KMS-11 (cell line): ENCODE measurements at regions not wholly inside any gene's neighbourhood (a gene's known extent, or its start where the extent isn't known, plus 50 kb on each side); places are given as distances from the start of the nearest gene placed in this dataset.

ENCODE experiments used
- H2AFZ ChIP-seq: fragments of 200-600 bp; sonication (generic); 2 replicates; pipeline ENCODE4 v1.6.1; 2016; ENCODE audit warnings: antibody characterized with exemption, mixed run types, low read depth
- H3K27ac ChIP-seq: fragments of 200-600 bp; sonication (generic); 2 replicates; pipeline ENCODE4 v1.6.1; 2016; ENCODE audit warnings: mild to moderate bottlenecking, mixed run types
- H3K27me3 ChIP-seq: fragments of 200-600 bp; sonication (generic); 2 replicates; pipeline ENCODE4 v1.6.1; 2017; ENCODE audit warnings: mild to moderate bottlenecking, low read depth, mixed run types, moderate library complexity; ENCODE audit not compliant: insufficient read depth
- H3K36me3 ChIP-seq: fragments of 200-600 bp; sonication (generic); 2 replicates; pipeline ENCODE4 v1.6.1; 2017; ENCODE audit warnings: mild to moderate bottlenecking, mixed run types; ENCODE audit not compliant: insufficient read depth
- H3K4me1 ChIP-seq: fragments of 200-600 bp; sonication (generic); 2 replicates; pipeline ENCODE4 v1.6.1; 2016; ENCODE audit warnings: mild to moderate bottlenecking, low read depth, mixed run types; ENCODE audit not compliant: poor library complexity, severe bottlenecking
- H3K4me2 ChIP-seq: fragments of 200-600 bp; sonication (generic); 2 replicates; pipeline ENCODE4 v1.7.0; 2016; ENCODE audit warnings: mild to moderate bottlenecking, mixed run types
- H3K4me3 ChIP-seq: fragments of 200-600 bp; sonication (generic); IDR thresholded peaks from 2 replicates; pipeline ENCODE4 v1.6.1; 2017; ENCODE audit warnings: low read depth, low read length, mixed read lengths; ENCODE audit not compliant: insufficient read depth
- H3K79me2 ChIP-seq: fragments of 200-600 bp; sonication (generic); 2 replicates; pipeline ENCODE4 v1.6.1; 2016; ENCODE audit warnings: low read depth, mixed run types; ENCODE audit not compliant: insufficient read depth
- H3K9ac ChIP-seq: fragments of 200-600 bp; sonication (generic); 2 replicates; pipeline ENCODE4 v1.6.1; 2016; ENCODE audit warnings: mild to moderate bottlenecking, mixed run types
- H4K20me1 ChIP-seq: fragments of 200-600 bp; sonication (generic); 2 replicates; pipeline ENCODE4 v1.6.1; 2016; ENCODE audit warnings: mild to moderate bottlenecking, mixed run types; ENCODE audit not compliant: insufficient read depth
- TF ChIP-seq, protein P1 (sequence below): fragments of 200-600 bp; sonication (generic); conservative IDR thresholded peaks from 2 replicates; pipeline ENCODE4 v1.6.1; 2017; ENCODE audit warnings: low read depth, mild to moderate bottlenecking, antibody characterized with exemption, low read length, moderate library complexity, mixed read lengths

DNA sequence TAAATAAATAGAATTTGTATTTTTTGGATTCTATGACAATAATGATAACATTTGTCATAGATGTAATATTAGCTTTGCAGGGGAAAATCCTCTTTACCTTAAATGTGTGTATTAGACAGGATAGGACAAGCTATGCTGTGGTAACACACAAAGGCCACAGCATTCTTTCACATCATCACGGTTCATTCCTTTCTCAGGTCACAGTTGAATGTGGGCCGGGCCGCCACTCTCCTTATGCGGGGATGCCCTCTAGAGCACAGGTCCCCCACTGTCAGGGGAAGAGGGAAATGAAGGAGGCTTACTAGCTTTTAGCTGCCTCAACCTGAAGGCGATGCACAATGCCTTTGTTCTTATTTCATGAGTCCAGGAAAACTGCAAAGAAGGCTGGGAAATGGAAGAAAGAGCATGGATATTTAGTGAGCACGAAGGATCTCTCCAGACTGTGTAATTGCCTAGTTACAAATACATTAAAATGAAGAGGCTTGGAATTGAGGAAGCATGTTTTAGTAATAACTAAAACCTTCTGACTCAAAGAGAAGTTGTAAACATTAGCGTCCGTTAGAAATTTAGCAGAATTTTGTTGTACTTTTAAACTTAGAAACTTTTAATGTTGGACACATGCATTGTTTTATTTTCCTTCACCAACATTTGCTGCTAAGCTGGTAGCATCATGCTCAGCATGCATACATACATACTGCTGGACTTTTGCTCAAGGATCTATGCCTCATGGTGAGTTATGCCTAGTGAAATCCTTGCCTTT, 248.9 kb upstream of the FOXQ1 start:
- Histone ChIP-seq H3K4me3 (no peak overlapping the region), H3K79me2 (no peaks in the 10 kb centered on the region), H2AFZ (no peak overlapping the region), H3K4me2 (no peak overlapping the region), H3K27me3 (no peaks in the 10 kb centered on the region), H4K20me1 (no peaks in the 10 kb centered on the region), H3K4me1 (no peaks in the 10 kb centered on the region), H3K9ac (no peak overlapping the region), H3K36me3 (no peaks in the 10 kb centered on the region), H3K27ac (no peak overlapping the region)
- TF ChIP-seq, protein P1, sequence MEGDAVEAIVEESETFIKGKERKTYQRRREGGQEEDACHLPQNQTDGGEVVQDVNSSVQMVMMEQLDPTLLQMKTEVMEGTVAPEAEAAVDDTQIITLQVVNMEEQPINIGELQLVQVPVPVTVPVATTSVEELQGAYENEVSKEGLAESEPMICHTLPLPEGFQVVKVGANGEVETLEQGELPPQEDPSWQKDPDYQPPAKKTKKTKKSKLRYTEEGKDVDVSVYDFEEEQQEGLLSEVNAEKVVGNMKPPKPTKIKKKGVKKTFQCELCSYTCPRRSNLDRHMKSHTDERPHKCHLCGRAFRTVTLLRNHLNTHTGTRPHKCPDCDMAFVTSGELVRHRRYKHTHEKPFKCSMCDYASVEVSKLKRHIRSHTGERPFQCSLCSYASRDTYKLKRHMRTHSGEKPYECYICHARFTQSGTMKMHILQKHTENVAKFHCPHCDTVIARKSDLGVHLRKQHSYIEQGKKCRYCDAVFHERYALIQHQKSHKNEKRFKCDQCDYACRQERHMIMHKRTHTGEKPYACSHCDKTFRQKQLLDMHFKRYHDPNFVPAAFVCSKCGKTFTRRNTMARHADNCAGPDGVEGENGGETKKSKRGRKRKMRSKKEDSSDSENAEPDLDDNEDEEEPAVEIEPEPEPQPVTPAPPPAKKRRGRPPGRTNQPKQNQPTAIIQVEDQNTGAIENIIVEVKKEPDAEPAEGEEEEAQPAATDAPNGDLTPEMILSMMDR: no peak

DNA sequence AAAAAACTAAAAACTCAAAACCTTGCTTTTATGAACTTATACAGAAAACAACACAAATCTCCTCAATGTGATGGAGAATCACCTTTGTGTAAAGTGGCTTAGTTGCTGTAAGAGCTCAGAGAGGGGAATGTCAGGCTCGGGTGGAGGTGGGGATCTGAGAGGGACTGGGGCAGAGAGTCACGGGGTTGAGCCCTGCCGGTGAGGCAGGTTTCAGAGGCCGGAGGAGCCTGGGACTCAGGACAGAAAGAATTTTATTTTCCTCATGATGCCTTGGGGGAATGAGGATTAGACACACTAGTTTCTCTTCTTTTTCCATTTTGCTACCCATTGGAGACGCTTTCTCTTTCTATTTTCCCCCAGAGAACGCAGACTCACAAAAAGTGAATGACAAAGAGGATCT, 252.3 kb upstream of the FOXQ1 start:
- no peak overlapping the region for H3K4me3 ChIP-seq
- no peaks in the 10 kb centered on the region for H3K27me3 ChIP-seq
- no peaks in the 10 kb centered on the region for H3K79me2 ChIP-seq
- H3K27ac ChIP-seq: no peak overlapping the region
- no peaks in the 10 kb centered on the region for H3K4me1 ChIP-seq
- H2AFZ ChIP-seq: no peak overlapping the region
- no peak overlapping the region for H3K4me2 ChIP-seq
- no peak overlapping the region for H3K9ac ChIP-seq
- no peaks in the 10 kb centered on the region for H3K36me3 ChIP-seq
- no peaks in the 10 kb centered on the region for H4K20me1 ChIP-seq
- TF ChIP-seq, protein P1: no peak

DNA sequence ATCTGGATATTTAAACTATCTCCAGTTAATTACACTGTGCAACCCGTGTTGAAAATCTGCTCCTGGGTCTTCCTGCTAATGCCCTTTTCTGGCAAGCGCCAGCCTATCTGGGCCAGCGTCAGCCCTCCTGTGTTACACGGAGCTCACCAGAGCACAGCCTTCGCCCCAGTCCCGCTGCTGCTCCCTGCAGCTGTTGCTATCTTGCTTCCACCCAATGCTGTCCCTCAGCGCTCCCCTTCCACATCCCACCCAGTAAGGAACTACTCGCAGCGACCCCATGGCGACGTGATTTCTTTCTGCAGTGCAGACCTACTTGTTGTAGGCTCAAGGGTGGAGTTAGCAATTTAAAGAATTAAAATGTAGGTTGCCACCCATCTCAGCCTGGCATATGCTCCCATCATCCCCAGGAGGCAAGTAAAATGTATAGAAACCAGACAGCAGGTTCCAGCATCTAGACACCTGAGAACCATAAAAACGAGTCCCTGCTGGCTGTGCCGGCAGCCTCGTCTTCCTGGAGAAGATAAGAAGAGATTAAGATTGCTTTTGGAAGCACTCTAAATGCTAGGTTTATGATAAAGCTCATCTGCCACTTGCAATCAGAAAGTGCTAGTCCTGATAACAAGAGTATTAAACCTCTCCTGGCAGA, 254.3 kb upstream of the FOXQ1 start:
- H3K27me3 ChIP-seq: no peaks in the 10 kb centered on the region
- no peaks in the 10 kb centered on the region for H3K4me1 ChIP-seq
- H3K27ac ChIP-seq: no peak overlapping the region
- no peaks in the 10 kb centered on the region for H3K36me3 ChIP-seq
- H3K4me2 ChIP-seq: no peak overlapping the region
- H4K20me1 ChIP-seq: no peaks in the 10 kb centered on the region
- H3K4me3 ChIP-seq: no peak overlapping the region
- no peaks in the 10 kb centered on the region for H3K79me2 ChIP-seq
- no peak overlapping the region for H2AFZ ChIP-seq
- TF ChIP-seq, protein P1: no peak
- H3K9ac ChIP-seq: no peak overlapping the region

DNA sequence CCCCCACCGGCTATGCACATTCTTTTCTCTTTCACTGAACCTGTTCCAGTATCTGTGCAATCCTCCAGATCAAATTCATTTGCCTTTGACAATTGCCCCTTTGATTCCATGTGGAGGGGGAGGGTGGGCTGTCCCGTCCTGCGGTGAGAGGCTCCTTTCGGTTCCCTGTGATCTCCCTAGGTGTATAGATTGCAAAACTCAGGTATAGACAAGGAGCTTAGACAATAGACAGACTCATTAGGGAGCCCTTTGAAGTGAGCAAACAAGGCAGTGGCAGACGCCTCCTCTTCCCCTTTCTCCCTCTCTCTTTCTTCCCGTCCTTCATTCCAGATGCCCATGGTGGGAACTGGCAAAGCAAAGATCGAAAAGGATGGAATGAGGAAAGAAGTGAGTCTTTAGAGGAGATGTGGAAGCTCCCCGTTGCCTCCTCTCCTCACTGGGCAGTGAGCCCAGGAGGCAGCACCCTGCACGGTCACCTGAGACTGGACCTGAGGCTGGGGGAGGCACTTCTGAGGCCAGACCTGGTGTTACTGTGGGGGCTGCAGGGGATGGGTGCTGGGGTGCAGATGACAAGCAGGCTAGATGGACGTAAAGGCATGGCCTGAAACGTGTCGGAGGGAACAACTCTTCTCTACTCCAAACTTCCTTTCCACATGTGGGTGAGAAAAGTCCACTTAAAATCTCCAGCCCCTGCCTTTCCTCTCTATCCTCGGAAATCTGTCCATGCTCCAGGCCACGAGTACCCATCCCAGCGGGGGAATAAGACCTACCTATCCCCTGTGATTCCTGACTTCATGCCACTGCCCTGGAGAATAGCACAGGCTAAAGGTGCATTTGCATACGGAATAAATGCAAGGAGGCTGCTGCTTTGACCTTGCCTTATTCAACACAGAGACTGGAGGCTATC, 256.6 kb upstream of the FOXQ1 start:
- Histone ChIP-seq H4K20me1 (no peaks in the 10 kb centered on the region), H3K27me3 (no peaks in the 10 kb centered on the region), H3K4me3 (no peak overlapping the region), H3K36me3 (no peaks in the 10 kb centered on the region), H2AFZ (no peak overlapping the region), H3K9ac (no peak overlapping the region), H3K4me2 (no peak overlapping the region), H3K27ac (no peak overlapping the region), H3K4me1 (no peaks in the 10 kb centered on the region), H3K79me2 (no peaks in the 10 kb centered on the region)
- TF ChIP-seq, protein P1: no peak
